K562 (cell line): ENCODE measurements at regions not wholly inside any gene's neighbourhood (a gene's known extent, or its start where the extent isn't known, plus 50 kb on each side); places are given as distances from the start of the nearest gene placed in this dataset.

ENCODE experiments used
- KLF6 ChIP-seq: fragments of 250-450 bp; sonication (Bioruptor Pico); IDR thresholded peaks from 2 replicates; pipeline ENCODE4 v1.4.0; 2020; ENCODE audit warnings: mild to moderate bottlenecking, moderate library complexity, borderline replicate concordance
- NFE2L1 ChIP-seq: fragments of 450-650 bp; IDR thresholded peaks from 2 replicates; pipeline ENCODE4 v1.6.1; 2016; ENCODE audit warnings: missing genetic modification characterization, low read depth, mild to moderate bottlenecking, missing compliant biosample characterization, moderate library complexity, borderline replicate concordance

GRCh38 chr12:58803908-58804307, 116.4 kb downstream of the LRIG3 start:
- TF ChIP-seq KLF6 (no peak), NFE2L1 (tag) (no peak)
